GM06990 (cell line): ENCODE measurements at regions not wholly inside any gene's neighbourhood (a gene's known extent, or its start where the extent isn't known, plus 50 kb on each side); places are given as distances from the start of the nearest gene placed in this dataset.

Source experiments
- DNase-seq: peaks from one replicate; pipeline ENCODE4 v3.0.0-alpha.2; 2011; ENCODE audit not compliant: insufficient read length; ENCODE audit errors: extremely low read depth
- H3K27me3 ChIP-seq: replicated peaks from 2 replicates; pipeline ENCODE4 v1.6.0; 2011; ENCODE audit warnings: low read length; ENCODE audit not compliant: control insufficient read depth, insufficient read depth
- H3K36me3 ChIP-seq: 2 replicates; pipeline ENCODE4 v1.5.1; 2011; ENCODE audit warnings: low read length; ENCODE audit not compliant: control insufficient read depth, insufficient read depth
- H3K4me3 ChIP-seq: replicated peaks from 2 replicates; pipeline ENCODE4 v1.5.1; 2011; ENCODE audit warnings: low read depth, mild to moderate bottlenecking, control low read depth, low read length
- TF ChIP-seq, protein P1 (sequence below): IDR thresholded peaks from 2 replicates; pipeline ENCODE4 v1.5.1; 2011; ENCODE audit warnings: low read length, control low read depth, mild to moderate bottlenecking, inconsistent platforms; ENCODE audit not compliant: insufficient read depth, poor library complexity, severe bottlenecking

DNA sequence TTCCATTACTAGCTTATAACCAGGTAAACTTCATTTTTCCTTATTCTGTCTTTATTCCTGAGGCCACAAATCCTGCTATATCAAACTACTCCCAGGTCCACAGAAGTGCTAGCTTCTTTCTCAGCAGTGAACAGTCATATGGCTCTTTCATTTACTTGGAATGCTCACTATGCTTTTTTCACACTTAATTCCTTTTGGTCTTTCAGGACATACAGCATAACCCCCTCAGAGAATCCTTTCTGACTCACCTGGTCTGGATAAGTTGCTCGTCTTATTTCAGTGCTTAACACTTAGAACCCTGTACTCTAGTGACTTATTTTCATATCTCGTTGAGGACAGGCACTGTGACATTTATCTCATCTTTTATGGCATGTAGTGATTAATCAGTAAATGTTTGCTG lies 325.0 kb upstream of the UBE2E3 start:
- TF ChIP-seq, protein P1, sequence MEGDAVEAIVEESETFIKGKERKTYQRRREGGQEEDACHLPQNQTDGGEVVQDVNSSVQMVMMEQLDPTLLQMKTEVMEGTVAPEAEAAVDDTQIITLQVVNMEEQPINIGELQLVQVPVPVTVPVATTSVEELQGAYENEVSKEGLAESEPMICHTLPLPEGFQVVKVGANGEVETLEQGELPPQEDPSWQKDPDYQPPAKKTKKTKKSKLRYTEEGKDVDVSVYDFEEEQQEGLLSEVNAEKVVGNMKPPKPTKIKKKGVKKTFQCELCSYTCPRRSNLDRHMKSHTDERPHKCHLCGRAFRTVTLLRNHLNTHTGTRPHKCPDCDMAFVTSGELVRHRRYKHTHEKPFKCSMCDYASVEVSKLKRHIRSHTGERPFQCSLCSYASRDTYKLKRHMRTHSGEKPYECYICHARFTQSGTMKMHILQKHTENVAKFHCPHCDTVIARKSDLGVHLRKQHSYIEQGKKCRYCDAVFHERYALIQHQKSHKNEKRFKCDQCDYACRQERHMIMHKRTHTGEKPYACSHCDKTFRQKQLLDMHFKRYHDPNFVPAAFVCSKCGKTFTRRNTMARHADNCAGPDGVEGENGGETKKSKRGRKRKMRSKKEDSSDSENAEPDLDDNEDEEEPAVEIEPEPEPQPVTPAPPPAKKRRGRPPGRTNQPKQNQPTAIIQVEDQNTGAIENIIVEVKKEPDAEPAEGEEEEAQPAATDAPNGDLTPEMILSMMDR: no peak
- H3K4me3 ChIP-seq: no peak overlapping the region
- no peaks in the 10 kb centered on the region; the same call in 1 of the 2 replicates for H3K27me3 ChIP-seq
- H3K36me3 ChIP-seq: no peaks in the 10 kb centered on the region
- DNase-seq: no peak

DNA sequence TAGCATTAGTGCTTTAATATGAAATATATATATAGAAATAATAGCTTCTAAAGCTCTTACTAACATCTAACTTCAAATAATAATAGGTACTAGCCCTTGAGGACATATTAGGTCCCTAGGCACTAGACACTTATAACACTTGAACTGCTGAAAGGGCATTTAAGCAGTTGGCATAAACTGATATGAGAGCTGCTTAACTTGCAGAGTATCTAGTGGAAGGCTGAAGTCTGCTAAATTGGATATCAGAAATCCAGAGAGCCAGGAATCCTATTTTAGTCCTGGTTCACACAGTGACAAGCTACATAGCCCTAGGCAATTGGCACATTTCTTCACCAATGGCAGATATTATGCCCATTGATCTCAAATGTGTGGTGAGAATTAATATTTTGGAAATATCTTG lies 326.9 kb upstream of the UBE2E3 start:
- no peak for DNase-seq
- Histone ChIP-seq H3K36me3 (no peaks in the 10 kb centered on the region), H3K27me3 (no peaks in the 10 kb centered on the region; the same call in 1 of the 2 replicates), H3K4me3 (no peak overlapping the region)
- TF ChIP-seq, protein P1: no peak

DNA sequence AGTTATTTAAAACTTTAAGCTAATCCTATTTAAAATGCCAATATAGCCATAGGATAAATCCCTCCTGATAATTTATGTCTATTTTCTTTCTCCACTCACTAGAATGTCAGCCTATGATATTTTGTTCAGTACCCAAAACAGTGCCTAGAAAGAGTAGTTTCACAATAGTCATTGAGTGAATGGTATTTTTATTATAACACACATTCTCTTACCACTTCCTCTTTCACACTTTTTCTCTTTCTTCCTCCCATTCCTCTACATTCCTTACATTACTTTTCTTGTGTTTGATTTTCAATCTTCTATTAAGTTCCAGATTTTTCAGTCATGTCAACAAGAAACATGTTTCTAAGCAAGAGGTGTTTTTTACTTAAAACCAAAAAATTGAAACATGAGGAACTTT lies 327.6 kb upstream of the UBE2E3 start:
- H3K27me3 ChIP-seq: no peaks in the 10 kb centered on the region; the same call in 1 of the 2 replicates

DNA sequence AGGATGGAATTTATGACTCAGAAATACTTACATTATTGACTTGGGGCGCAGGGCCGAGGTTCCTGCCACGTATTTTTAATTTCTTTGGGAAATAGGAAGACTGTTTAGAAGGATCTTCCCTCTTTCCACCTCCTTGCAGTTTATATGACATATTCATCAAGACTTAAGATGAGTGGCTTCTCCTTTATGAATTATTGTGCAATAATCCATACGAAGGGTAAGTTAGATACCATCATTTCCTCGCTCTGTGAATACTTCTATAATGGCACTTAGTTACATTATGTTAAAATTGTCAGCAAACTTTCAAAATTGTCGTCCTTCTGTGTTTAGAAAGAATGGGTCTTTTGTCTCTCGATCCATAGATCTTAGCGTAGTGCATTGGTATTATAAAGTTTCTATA lies 328.8 kb upstream of the UBE2E3 start:
- no peak for DNase-seq
- TF ChIP-seq, protein P1: no peak
- Histone ChIP-seq H3K4me3 (no peak overlapping the region), H3K27me3 (no peaks in the 10 kb centered on the region; the same call in 1 of the 2 replicates), H3K36me3 (no peaks in the 10 kb centered on the region)

More for the DNA sequence above, 327.6 kb upstream of the UBE2E3 start:
- TF ChIP-seq, protein P1: no peak
- no peak overlapping the region for H3K4me3 ChIP-seq
- no peaks in the 10 kb centered on the region for H3K36me3 ChIP-seq
- no peak for DNase-seq

DNA sequence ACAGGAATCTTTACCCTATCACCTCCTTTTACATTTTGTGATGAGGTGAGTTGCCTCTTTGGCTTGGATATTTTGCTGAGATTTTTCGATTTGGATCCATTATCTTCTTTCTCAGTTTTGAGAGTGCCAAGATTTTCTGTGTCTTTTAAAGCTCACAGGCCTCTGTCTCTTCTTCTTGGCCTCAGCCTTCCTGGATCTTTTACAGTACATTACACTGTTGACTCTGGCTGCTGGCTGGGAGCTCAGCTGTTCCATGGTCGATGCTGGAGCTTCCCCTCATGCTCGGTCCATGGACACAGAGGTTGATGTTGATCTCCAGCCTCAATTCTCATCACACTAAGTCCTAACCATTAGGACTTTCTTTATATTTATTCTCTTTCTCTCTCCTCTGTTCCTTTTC lies 332.8 kb upstream of the UBE2E3 start:
- H3K27me3 ChIP-seq: no peaks in the 10 kb centered on the region
- TF ChIP-seq, protein P1: no peak
- H3K4me3 ChIP-seq: no peak overlapping the region
- DNase-seq: no peak
- no peaks in the 10 kb centered on the region for H3K36me3 ChIP-seq

DNA sequence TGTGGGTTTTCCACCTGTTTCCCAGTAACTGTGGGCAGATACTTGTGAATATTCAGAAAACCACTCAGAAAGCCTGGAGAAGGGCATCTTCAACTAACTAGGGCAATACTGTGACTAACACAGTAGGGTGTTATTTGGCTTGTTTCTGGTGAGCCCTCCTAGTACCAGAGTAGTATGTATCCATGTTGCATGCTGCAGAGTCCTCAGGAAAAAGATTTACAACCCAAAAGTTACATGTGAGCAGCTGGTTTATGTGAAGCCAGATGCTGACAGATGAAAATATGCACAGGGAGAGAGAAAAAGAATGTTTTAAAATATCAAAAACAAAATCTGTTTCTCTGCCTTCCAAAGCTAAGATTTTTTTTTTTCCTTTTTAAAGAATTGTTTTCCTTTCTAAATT lies 333.2 kb upstream of the UBE2E3 start:
- no peak overlapping the region for H3K4me3 ChIP-seq
- TF ChIP-seq, protein P1: no peak
- no peaks in the 10 kb centered on the region for H3K27me3 ChIP-seq
- DNase-seq: no peak
- H3K36me3 ChIP-seq: no peaks in the 10 kb centered on the region
